ENCODE measurements at regions not wholly inside any gene's neighbourhood (a gene's known extent, or its start where the extent isn't known, plus 50 kb on each side); places are given as distances from the start of the nearest gene placed in this dataset.

GRCh38 chr6:165081944-165082532, 227.4 kb downstream of the C6orf118 start:
- DNase-seq: no peak

GRCh38 chr6:165077876-165078275, 231.5 kb downstream of the C6orf118 start:
- no peak for DNase-seq

GRCh38 chr6:165071906-165072305, 237.5 kb downstream of the C6orf118 start:
- DNase-seq: no peak

GRCh38 chr6:165060720-165061119, 248.7 kb downstream of the C6orf118 start:
- no peak for DNase-seq

GRCh38 chr6:165059032-165059431, 250.4 kb downstream of the C6orf118 start:
- no peak for DNase-seq

- DNase-seq: no peak
Measured at GRCh38 chr6:165056292-165056691, 253.1 kb downstream of the C6orf118 start.

GRCh38 chr6:165055231-165055630, 254.2 kb downstream of the C6orf118 start:
- peak; percentile 1 for DNase-seq

- DNase-seq: no peak
Measured at GRCh38 chr6:165052561-165053480, 256.6 kb downstream of the C6orf118 start.

GRCh38 chr6:165049362-165049761, 260.0 kb downstream of the C6orf118 start:
- peak; percentile 65 for DNase-seq

GRCh38 chr6:165047952-165048351, 261.5 kb downstream of the C6orf118 start:
- DNase-seq: no peak

GRCh38 chr6:165045631-165046030, 263.8 kb downstream of the C6orf118 start:
- DNase-seq: no peak

- DNase-seq: peak; percentile 4
Measured at GRCh38 chr6:165042912-165043311, 266.5 kb downstream of the C6orf118 start.

GRCh38 chr6:165040440-165040839, 269.0 kb downstream of the C6orf118 start:
- DNase-seq: no peak

- DNase-seq: no peak
Measured at GRCh38 chr6:165034271-165034741, 275.1 kb downstream of the C6orf118 start.

GRCh38 chr6:165031502-165031901, 277.9 kb downstream of the C6orf118 start:
- no peak for DNase-seq

- DNase-seq: no peak
Measured at GRCh38 chr6:165025040-165025439, 284.4 kb downstream of the C6orf118 start.

GRCh38 chr6:165019681-165020080, 289.7 kb downstream of the C6orf118 start:
- no peak for DNase-seq

GRCh38 chr6:165015676-165016075, 293.7 kb downstream of the C6orf118 start:
- DNase-seq: no peak

- no peak for DNase-seq
Measured at GRCh38 chr6:165013701-165014100, 295.7 kb downstream of the C6orf118 start.

GRCh38 chr6:165012183-165012582, 297.2 kb downstream of the C6orf118 start:
- DNase-seq: no peak

GRCh38 chr6:165010556-165011535, 298.6 kb downstream of the C6orf118 start:
- DNase-seq: no peak

GRCh38 chr6:165008971-165009370, 300.4 kb downstream of the C6orf118 start:
- no peak for DNase-seq

GRCh38 chr6:165002866-165003265, 306.5 kb downstream of the C6orf118 start:
- DNase-seq: no peak
